ENCODE measurements at regions not wholly inside any gene's neighbourhood (a gene's known extent, or its start where the extent isn't known, plus 50 kb on each side); places are given as distances from the start of the nearest gene placed in this dataset.
"Not testable (repeated sequence)": the region's sequence is repeated elsewhere in the genome, so short reads cannot be mapped to it uniquely, and the experiment has no call there.

DNA sequence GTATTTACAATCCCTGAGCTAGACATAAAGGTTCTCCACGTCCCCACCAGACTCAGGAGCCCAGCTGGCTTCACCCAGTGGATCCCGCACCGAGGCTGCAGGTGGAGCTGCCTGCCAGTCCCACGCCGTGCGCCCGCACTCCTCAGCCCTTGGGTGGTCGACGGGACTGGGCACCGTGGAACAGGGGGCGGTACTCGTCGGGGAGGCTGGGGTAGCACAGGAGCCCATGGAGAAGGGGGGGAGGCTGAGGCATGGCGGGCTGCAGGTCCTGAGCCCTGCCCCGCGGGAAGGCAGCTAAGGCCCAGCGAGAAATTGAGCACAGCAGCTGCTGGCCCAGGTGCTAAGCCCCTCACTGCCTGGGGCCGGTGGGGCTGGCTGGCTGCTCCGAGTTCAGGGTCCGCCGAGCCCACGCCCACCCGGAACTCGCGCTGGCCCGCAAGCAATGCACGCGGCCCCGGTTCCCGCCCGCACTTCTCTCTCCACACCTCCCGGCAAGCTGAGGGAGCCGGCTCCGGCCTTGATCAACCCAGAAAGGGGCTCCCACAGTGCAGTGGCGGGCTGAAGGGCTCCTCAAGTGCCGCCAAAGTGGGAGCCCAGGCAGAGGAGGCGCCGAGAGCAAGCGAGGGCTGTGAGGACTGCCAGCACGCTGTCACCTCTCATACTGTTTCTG is 347.4 kb downstream of the UBE2NL start:
- H3K9ac ChIP-seq (ENCODE audit: control insufficient read depth, insufficient read depth, low read length); in situ Hi-C loops (cut with MboI); H3K4me3 ChIP-seq; ATAC-seq; H3K79me2 ChIP-seq (ENCODE audit: control insufficient read depth, insufficient read depth, low read length); CTCF ChIA-PET; SMC1A ChIA-PET (ENCODE audit: uncharacterized antibody, unreplicated experiment); BruUV-seq (replicated peaks); DNase-seq (ENCODE audit: low read depth, low spot score); H3K9me3 ChIP-seq (replicated peaks; ENCODE audit: control insufficient read depth, insufficient read depth, low read length); H3K4me1 ChIP-seq (ENCODE audit: control insufficient read depth, insufficient read depth, low read length); RAD21 ChIA-PET (ENCODE audit: unreplicated experiment); H3K27me3 ChIP-seq (replicated peaks in 1 of 2; ENCODE audit: control insufficient read depth in 2 of 2, insufficient read depth in 2 of 2, low read length in 1 of 2); H4K20me1 ChIP-seq (ENCODE audit: control insufficient read depth, insufficient read depth); H3K4me2 ChIP-seq (ENCODE audit: control insufficient read depth, insufficient read depth); H3K27ac ChIP-seq (ENCODE audit: control insufficient read depth, insufficient read depth); H2AFZ ChIP-seq (ENCODE audit: control insufficient read depth, low read depth, low read length); intact Hi-C loops (cut with micrococcal nuclease; ENCODE audit: unreplicated experiment); FAIRE-seq; POLR2A ChIA-PET; H3K36me3 ChIP-seq (ENCODE audit: control insufficient read depth in 2 of 2, insufficient read depth in 2 of 2, low read length in 1 of 2): not testable (repeated sequence)
- 71% methylated on average over 30 of the region's 40 CpGs for WGBS (ENCODE audit: insufficient coverage, insufficient replicate concordance, low lambda C conversion rate, missing lambda C conversion rate)

DNA sequence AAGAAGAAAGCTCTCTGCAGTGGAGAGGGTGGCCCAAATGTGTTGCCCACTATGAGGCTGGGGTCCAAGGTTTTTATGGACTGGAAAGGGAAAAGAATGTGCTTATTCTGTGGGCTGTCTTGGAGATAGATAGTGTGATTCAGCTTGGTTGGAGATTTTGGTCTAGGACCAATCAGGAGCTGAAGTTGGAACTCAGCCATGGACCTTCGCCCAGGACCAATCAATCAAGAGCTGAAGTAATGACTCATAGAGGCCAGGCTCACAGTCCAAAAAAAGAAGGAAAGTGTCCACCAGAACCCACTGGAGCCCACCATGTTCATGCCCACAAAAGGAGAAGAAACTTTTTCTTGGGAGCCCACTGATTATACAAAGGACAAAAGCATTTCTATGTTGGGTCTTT is 369.5 kb downstream of the UBE2NL start:
- no TSS peak for BruUV-seq (replicated peaks)
- in situ Hi-C loops (cut with MboI) = no loop called here
- TF ChIP-seq PAX5 (IDR thresholded peaks at IDR 0.05; ENCODE audit: borderline replicate concordance, low read depth, low read length) = no peak
- TF ChIP-seq MEF2A (IDR thresholded peaks at IDR 0.05; ENCODE audit: insufficient read depth, low read depth, low read length) = no peak
- TF ChIP-seq, protein P1, sequence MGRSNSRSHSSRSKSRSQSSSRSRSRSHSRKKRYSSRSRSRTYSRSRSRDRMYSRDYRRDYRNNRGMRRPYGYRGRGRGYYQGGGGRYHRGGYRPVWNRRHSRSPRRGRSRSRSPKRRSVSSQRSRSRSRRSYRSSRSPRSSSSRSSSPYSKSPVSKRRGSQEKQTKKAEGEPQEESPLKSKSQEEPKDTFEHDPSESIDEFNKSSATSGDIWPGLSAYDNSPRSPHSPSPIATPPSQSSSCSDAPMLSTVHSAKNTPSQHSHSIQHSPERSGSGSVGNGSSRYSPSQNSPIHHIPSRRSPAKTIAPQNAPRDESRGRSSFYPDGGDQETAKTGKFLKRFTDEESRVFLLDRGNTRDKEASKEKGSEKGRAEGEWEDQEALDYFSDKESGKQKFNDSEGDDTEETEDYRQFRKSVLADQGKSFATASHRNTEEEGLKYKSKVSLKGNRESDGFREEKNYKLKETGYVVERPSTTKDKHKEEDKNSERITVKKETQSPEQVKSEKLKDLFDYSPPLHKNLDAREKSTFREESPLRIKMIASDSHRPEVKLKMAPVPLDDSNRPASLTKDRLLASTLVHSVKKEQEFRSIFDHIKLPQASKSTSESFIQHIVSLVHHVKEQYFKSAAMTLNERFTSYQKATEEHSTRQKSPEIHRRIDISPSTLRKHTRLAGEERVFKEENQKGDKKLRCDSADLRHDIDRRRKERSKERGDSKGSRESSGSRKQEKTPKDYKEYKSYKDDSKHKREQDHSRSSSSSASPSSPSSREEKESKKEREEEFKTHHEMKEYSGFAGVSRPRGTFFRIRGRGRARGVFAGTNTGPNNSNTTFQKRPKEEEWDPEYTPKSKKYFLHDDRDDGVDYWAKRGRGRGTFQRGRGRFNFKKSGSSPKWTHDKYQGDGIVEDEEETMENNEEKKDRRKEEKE (IDR thresholded peaks at IDR 0.05) = no peak
- TF ChIP-seq, protein P2, sequence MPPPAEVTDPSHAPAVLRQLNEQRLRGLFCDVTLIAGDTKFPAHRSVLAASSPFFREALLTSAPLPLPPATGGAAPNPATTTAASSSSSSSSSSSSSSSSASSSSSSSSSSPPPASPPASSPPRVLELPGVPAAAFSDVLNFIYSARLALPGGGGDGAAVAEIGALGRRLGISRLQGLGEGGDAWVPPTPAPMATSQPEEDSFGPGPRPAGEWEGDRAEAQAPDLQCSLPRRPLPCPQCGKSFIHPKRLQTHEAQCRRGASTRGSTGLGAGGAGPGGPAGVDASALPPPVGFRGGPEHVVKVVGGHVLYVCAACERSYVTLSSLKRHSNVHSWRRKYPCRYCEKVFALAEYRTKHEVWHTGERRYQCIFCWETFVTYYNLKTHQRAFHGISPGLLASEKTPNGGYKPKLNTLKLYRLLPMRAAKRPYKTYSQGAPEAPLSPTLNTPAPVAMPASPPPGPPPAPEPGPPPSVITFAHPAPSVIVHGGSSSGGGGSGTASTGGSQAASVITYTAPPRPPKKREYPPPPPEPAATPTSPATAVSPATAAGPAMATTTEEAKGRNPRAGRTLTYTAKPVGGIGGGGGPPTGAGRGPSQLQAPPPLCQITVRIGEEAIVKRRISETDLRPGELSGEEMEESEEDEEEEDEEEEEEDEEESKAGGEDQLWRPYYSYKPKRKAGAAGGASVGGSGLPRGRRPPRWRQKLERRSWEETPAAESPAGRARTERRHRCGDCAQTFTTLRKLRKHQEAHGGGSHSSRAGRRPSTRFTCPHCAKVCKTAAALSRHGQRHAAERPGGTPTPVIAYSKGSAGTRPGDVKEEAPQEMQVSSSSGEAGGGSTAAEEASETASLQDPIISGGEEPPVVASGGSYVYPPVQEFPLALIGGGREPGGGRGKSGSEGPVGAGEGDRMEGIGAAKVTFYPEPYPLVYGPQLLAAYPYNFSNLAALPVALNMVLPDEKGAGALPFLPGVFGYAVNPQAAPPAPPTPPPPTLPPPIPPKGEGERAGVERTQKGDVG (CRISPR knock-in tag; IDR thresholded peaks at IDR 0.05) = no peak
- TF ChIP-seq, protein P3, sequence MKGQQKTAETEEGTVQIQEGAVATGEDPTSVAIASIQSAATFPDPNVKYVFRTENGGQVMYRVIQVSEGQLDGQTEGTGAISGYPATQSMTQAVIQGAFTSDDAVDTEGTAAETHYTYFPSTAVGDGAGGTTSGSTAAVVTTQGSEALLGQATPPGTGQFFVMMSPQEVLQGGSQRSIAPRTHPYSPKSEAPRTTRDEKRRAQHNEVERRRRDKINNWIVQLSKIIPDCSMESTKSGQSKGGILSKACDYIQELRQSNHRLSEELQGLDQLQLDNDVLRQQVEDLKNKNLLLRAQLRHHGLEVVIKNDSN (IDR thresholded peaks at IDR 0.05; ENCODE audit: borderline replicate concordance, extremely low read length, insufficient read depth, low read depth, low read length) = no peak

More for the DNA sequence above, 369.5 kb downstream of the UBE2NL start:
- Histone ChIP-seq H3K9ac (ENCODE audit: control insufficient read depth, insufficient read depth, low read length) (no peak overlapping the region), H3K36me3 (ENCODE audit: control insufficient read depth in 2 of 2, insufficient read depth in 2 of 2, low read length in 1 of 2) (no peaks in the 10 kb centered on the region), H3K4me2 (ENCODE audit: control insufficient read depth, insufficient read depth) (no peak overlapping the region), H3K27ac (ENCODE audit: control insufficient read depth, insufficient read depth) (no peak overlapping the region), H3K9me3 (replicated peaks; ENCODE audit: control insufficient read depth, insufficient read depth, low read length) (no peaks in the 10 kb centered on the region), H3K4me3 (no peak overlapping the region), H2AFZ (ENCODE audit: control insufficient read depth, low read depth, low read length) (no peak overlapping the region), H3K4me1 (ENCODE audit: control insufficient read depth, insufficient read depth, low read length) (no peaks in the 10 kb centered on the region), H4K20me1 (ENCODE audit: control insufficient read depth, insufficient read depth) (no peaks in the 10 kb centered on the region), H3K27me3 (replicated peaks in 1 of 2; ENCODE audit: control insufficient read depth in 2 of 2, insufficient read depth in 2 of 2, low read length in 1 of 2) (no peaks in the 10 kb centered on the region), H3K79me2 (ENCODE audit: control insufficient read depth, insufficient read depth, low read length) (no peaks in the 10 kb centered on the region)
- CTCF ChIA-PET = interaction anchor here (0.5 to 1.0 kb wide), 2 partner anchors 17 to 68 kb away, joined by 3 to 4 read pairs; no protein-coding TSS in a partner anchor
- FAIRE-seq (no peak), ATAC-seq (no peak), DNase-seq (ENCODE audit: low read depth, low spot score) (no peak)
- WGBS (ENCODE audit: insufficient coverage, insufficient replicate concordance, low lambda C conversion rate, missing lambda C conversion rate) = 23% methylated on average over 1 of the region's 1 CpG
- RAD21 ChIA-PET (ENCODE audit: unreplicated experiment) = no interaction called here
- POLR2A ChIA-PET = no interaction called here
- SMC1A ChIA-PET (ENCODE audit: uncharacterized antibody, unreplicated experiment) = interaction anchor here (0.6 kb wide), 1 partner anchor 78 kb away, joined by 3 read pairs; no protein-coding TSS in a partner anchor
- intact Hi-C loops (cut with micrococcal nuclease; ENCODE audit: unreplicated experiment) = no loop called here
